ENCODE measurements at regions not wholly inside any gene's neighbourhood (a gene's known extent, or its start where the extent isn't known, plus 50 kb on each side); places are given as distances from the start of the nearest gene placed in this dataset.

DNA sequence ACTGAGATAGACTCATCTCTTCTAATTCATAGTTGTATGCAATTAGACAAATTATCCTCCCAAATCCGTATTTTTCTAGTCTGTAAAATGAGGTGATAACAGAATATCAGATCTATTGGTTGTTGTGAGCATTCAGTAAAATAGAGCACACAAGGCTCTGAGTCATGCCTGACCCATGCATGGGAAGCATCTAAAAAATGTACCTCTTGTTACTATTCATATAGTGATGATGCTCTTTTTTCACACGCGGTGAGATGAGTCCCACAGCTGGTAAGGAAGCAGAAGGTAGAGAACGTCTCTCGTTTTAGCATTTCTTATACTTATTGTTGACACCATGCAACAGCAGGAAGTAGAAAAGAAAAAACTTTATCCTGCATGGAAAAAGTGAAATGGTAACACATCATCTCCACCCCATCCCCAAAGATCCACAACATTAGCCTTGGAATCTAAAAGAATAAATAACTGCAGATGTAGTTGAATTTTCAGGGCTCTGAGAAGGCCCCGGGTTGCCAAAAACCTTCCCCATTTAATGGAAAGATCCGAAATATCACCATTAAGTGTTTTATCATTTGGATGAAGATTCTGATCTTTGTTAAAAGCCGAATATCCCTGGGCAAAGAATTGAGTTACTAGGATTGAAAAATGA is 215.6 kb downstream of the TMEM114 start:
- no peak for DNase-seq (ENCODE audit: low spot score)

DNA sequence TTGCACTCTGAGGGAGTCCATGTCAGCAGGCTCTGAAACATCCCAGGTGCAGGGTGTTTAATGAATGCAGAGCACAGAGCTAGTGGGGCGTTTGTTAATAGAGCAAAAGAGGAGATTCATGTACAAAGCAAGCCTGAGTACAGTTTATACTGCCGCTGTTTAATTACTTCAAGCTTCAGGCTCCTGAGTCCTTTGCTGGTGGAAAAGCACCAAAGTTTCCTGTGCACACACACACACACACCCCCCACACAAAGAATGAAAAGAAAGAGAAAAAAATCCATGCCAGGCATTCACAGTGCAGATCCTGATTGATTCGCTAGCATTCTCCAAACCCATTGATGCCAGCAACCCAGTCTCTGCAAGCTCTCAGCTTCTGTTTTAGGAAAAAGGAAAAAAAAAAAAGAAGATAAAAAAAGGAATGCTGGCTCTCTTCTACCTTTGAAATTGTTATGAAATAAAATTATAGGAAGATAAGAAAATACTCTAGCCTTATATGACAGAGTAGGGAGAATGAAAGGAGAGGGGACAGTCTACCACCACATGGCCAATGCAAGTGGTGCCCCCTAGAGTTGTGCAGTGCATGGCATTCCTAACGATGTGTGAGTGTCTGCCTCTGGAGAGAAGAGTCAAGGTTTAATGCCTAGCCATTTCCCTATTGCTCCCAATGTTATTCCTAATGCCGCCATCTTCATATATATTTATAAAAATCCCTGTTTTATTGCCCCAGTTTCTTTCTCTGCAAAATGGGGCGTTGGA is 216.5 kb downstream of the TMEM114 start:
- no peak for DNase-seq (ENCODE audit: low spot score)

DNA sequence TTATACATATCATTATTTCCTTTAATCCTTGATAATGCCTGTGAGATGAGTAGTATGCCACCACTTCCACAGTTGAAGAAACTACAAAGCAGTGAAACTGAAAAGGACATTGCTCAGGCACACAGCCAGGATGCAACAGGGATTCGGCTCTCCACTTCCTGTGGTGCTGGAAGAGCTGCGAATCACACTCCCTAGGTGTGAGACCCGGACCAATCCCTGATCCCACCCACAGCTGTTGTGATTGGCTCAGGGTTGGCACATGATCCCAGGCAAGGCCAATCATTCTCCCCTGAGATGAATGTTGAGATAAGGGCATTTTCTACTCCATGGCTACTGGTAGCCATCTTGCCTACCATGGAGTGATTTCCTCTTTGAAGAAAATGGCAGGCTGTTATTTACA is 218.2 kb downstream of the TMEM114 start:
- no peak for DNase-seq (ENCODE audit: low spot score)

DNA sequence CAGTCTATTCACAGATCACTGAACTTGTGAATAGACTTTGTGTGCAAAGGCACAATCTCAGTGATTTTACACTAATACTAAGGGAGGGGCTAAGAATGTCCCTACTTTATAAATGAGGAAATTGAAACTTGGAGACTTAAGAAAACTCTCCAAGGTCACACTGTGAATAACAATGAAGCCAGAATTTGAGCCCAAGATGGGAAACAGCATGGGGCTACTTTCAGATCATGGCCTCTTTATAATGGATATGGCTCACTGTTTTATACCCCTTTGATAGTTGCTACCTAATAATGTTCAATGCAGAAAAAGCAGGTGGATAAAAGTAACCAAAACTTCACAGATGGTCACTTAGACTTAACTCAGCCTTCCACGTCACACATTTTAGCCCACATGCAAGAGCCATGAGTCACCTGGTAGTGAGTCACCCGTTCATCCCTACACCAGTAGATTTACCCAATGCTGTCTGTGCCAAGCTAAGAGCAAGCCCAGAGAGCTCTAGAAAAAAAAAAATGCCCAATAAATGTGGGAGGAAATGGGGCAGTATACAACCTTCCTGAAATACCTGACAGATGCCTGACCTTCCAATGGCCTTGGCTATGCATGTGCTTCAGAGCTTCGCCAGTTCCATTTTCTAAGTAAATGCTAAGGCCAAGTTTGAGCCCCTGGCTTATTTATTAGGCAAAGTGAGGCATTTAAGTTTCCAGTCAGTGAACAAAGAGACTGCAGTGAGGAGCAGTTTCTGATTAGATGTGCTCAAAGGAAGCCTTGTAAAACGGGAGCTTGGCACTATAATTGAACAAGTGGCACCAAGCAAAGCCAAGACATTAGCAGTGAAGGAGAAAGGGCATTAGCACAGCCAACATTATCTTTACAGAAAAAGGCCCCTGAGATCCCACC is 219.7 kb downstream of the TMEM114 start:
- DNase-seq (ENCODE audit: low spot score) = peak; percentile 46

DNA sequence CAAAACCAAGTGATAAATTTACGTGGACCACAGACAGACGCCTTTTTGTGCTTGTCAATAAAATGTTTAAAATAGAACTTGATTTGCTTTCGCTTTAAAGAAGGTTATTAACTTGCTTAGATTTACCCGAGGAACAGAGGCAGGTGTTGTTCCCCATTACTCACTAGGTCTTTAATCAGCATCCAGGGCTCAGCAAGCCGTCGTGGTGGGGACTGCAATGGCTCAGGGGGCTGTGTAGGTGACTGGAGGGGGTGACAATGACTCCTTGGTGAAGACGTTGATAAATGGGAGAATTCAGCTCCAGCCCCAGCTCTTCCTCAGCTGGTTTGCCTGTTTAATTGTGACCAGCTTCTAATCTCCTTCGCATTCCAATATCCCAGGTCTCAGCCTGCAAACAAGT is 231.4 kb downstream of the TMEM114 start:
- DNase-seq (ENCODE audit: low spot score) = no peak

DNA sequence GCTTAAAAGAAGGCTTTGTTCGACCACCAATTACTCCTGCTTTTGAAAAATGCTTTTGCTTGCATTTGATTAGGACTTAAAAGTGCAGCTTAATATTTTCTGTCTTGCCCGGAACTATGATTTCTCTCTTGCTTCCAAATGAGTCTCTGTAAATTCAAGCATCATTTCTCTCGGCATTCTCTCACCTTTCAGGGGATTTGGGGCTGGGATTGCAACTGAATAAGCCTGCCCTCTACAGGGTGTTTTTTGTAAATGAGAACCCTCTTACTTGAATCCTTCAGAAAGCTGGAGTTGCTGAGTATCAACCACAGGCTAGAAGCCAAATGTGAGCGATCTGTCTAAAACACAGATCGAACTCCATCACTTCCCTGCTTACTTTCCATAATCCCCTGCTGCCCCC is 234.6 kb downstream of the TMEM114 start:
- DNase-seq (ENCODE audit: low spot score) = no peak

DNA sequence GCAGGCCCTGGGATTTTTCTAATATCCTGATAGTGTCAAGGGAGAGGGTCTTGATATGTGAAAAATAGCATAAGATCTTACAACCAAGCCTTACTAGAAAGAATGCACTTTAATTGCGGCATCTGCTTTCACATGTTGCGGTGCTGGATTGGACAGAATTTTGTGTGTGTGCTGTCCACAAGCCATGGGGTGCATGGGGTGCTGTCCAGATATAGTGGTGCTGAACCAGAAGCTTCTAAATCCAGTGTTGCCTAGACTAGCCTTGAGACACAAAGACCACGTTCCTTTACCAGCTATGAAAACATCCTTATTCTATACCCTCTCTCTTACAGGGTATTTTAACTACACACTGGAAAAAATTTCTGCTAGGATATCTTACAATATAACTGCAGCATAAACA is 244.0 kb downstream of the TMEM114 start:
- DNase-seq (ENCODE audit: low spot score) = no peak

DNA sequence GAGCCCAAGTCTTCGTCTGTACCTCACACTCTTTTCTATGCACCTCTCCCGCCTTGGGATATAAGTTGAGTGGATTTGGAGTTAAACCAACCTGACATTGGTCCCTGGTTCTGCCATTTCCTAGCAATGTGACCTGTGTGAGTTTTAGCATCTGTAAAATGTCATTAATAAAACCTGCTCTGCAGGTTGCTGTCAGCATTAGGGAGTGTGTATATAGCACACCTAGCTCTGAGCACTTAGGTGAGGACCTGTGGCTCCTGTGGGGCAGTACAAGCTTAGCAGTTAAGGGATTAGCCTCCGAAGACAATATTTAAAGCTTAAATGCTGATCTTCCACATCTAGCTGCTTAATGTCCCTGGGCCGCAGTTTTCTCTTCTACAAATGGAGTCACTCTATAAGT is 248.0 kb downstream of the TMEM114 start:
- no peak for DNase-seq (ENCODE audit: low spot score)

DNA sequence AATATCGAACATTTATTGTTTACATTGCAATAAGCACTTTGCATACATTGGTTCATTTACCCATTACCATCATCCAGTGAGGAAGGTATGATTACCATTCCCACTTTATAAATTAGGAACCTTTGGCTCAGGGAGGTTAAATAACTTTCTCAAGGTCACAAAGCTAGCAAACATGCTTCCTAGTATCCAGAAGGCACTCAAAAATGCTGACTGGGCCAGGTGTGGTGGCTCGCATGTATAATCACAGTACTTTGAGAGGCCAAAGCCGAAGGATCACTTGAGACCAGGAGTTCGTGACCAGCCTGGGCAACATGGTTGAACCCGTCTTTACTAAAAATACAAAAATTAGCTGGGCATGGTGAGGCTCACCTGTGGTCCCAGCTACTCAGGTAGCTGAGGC is 259.6 kb downstream of the TMEM114 start:
- no peak for DNase-seq (ENCODE audit: low spot score)

DNA sequence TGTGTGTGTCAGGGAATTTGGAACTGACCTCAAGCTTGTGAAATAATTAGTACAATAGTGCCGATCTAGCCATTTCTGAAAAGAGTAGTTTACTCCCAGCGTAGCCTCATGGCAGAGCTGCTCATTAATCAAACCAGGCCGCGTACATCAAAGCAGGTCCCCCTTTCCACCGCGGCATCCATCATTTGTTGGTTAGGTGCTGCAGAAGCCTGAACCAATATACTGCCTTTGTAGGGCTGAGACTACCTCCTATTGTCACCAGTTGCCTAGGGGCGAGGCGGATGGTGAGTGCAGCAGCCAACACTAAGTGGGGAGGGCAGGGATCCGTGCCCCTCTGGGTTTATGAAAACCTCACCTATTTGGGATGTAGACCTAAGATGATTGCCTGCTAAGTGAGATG is 264.1 kb downstream of the TMEM114 start:
- no peak for DNase-seq (ENCODE audit: low spot score)

DNA sequence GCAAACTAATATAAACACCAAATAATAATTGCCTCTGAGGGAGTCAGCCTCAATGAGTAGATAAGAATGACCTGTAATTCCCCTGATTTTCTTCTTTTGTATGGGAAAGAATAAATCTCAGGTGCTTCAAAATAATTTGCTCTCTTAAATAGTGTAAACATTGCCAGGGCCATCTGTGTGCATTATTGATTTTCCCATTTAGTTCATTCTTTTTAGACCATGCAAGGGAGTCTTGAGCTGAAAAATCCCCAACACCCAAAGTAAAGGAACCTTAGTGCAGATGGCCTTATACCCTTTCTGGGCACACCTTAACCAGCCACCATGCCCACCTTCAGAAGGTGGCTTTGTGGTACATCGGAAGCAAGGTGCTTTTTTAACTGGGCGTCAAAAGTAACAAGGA is 267.2 kb downstream of the TMEM114 start:
- DNase-seq (ENCODE audit: low spot score) = no peak

DNA sequence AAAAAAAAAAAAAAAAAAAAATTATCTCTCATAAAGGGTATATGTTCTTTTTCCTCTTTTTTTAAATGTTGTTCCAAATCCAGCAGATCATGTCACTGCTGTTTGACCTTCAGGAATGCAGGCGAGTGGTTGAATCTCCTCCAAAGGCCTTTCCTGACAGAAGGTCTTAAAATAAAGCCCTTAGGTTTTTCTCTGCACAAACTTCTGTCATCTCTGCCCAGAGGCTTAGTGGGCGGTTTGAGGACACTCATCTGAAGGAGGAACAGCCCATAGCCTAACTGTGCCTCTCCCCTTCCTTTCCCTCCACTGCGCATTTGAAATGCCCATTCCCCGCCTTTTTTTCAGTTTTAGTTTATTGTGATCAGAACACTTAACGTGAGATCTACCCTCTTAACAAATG is 270.2 kb downstream of the TMEM114 start:
- no peak for DNase-seq (ENCODE audit: low spot score)

DNA sequence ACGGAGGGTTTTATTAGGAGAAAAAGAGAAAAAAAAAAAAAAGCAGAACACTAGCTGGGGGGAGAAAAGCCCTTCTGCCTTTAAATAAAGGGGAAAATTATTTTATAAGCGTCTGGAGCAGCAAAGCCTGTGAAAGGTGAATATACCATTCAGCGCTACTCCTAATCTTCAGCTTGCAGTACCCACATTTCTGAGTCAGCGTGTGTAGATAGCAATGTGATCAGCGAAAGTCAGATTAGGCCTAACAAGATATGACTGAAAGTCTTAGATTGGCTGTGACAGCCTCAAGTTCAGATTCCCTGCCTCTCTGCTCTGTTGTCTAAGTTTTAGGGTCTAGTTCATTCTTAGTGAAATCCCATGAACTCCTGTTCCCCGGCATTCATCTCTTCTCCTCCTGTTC is 279.5 kb downstream of the TMEM114 start:
- DNase-seq (ENCODE audit: low spot score) = no peak

DNA sequence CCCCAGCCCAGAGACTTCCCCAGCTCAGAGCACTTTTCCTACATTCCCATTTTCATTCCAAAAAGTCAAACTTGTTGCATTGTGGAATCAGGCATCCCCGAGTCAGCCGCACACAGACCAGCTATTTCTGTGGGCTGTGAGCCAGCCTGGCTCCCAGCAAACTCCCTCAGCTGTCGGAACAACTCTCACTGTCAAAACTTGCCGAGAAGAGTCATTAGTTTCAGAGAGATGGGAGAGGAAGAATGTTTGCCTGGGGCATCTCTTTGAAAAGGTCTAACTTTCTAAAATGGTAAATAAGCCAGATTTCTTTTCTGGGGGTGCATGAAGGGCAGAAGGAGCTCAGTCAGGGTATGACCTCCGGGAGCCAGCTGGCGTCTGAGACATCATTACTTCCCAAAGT is 280.0 kb downstream of the TMEM114 start:
- DNase-seq (ENCODE audit: low spot score) = no peak

DNA sequence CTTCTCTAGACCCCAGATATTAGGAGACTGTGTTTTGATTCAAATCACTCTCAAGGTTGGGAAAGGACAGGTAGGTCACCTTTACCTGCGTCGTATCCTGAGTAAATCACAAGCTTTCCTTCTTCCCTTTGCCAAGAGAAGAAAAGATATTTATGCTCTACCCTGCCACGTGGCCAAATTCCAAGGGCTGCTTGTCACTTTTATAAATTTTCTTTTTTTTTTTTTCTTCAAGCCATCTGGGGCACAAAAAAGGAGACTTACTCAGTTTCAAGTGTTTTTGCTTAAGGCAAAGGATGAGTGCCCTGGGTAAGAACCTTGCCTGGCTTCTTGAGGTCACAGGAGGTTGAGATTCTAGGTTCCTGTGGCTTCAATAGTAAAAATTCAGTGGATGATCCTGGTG is 285.1 kb downstream of the TMEM114 start:
- no peak for DNase-seq (ENCODE audit: low spot score)

DNA sequence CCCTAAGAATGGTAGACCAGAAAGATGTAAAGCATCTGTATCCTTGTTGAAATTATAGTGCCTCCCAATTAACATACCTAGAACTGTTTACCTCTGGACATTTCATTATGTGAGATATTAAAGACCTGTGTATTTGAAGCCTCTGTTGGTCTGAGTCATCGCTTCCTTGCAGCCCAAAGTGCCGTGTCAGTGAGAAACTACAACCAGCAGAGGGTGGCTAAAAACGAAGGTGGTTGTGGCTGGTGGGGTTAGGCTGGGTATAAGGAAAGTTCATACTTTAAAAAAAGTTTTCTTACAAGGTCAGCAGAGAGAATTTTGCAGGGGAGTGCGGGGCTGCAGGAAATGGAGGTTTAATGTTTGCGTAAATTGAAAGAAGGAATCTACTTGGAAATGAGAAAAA is 290.7 kb downstream of the TMEM114 start:
- no peak for DNase-seq (ENCODE audit: low spot score)

DNA sequence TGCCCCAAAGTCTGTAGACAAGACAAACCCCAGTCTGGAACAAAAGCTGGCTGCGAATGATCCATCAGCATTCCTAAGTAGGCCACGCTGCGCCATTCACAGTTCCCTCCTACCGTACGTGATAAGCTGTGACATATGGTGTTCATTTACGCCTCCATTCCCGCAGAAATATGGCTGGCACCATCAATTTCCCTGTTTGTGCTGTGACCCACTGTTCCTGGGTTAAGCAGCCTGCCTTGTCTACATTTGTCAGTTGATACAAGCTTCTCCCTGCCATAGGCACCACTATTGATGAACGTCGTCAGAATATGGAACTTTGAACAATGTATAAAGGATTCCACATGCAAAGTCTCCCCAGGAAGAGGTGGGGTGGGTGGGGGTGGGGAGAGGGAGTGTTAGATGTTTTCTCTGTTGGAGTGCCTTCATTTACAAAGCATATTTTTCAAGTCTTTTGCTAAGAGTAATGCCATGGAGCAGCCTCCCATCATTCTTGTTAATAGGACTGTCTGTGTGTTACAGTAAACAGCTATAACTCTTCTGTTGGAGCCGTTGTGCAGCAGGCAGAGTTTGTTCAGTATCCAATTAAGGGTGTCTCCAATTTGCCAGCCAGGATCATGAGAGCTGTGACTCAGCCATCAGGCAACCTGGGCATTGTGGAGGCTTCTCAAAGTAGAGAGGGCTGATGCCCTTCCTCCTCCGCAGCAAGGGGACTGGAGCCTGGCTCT is 294.6 kb downstream of the TMEM114 start:
- no peak for DNase-seq (ENCODE audit: low spot score)

DNA sequence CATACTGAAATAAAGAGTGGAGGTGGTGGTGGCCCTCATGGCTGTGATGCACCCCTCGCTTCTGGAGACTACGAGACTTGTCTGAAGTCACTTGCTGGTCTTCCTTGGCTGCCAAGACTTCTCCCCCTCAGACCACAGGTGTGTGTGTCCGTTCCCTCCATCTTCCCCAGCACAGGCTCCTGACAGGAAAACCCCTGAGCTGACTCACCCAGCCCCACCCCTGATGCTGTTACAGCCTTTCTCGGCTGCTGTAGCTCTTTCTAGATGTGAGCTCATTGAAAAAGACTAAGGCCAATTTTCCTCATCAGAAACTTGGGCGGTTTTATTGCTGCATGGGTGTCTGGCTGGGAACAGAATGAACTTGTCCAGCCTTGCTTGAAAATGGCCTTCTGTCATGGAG is 296.9 kb downstream of the TMEM114 start:
- no peak for DNase-seq (ENCODE audit: low spot score)

DNA sequence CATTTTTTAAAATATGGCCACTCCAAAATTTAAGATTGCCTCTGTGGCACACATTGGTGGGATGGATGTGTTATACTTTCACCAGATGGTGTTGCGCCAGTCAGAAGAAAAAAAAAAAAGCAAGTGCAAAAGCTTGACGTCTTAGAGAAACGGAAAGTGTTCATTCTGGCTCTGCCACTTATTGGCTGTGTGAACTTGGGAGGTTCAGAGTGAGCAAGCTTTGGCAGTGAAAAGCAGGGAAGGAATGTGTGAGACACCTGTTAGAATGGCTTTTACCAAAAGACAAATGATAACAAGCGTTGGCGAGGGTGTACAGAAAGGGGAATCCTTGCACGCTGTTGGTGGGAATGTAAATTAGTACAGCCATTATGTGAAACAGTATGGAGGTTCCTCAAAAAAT is 298.0 kb downstream of the TMEM114 start:
- DNase-seq (ENCODE audit: low spot score) = no peak

DNA sequence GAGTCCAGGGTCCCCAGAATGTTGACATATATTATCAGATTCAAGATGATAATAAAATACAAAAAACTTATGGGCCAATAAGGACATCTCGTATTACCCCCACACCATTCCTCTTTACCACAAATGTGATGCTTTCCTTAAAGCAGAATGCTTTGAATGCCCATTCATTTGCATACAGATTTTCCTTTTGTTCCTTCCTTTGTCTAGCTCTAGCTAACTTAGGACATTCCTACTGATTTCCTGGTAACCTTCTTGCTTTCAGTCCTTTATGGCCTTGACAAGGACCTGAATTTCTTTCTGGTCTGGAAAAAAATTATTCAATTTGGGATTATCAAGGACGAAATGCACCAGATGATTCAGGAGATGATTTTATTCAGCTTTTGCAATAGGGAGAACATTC is 304.0 kb downstream of the TMEM114 start:
- DNase-seq (ENCODE audit: low spot score) = no peak

DNA sequence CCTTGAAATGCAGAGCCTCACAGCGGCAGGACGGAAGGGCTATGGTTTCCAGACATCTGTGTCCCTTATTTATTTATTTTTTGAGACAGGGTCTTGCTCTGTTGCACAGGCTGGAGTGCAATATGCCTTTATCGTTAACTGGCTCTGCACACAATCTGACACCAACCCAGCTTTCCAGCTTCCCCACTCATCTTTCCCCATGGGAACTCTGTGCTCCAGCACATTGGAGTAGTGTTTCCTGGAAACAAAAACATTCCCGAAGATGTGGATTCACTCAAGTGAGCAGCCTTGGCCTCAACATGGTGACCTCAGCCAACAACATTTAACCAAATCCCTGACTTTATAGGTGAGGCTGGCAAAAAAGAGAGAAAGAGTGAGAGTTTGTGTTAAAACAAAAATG is 307.1 kb downstream of the TMEM114 start:
- DNase-seq (ENCODE audit: low spot score) = no peak

DNA sequence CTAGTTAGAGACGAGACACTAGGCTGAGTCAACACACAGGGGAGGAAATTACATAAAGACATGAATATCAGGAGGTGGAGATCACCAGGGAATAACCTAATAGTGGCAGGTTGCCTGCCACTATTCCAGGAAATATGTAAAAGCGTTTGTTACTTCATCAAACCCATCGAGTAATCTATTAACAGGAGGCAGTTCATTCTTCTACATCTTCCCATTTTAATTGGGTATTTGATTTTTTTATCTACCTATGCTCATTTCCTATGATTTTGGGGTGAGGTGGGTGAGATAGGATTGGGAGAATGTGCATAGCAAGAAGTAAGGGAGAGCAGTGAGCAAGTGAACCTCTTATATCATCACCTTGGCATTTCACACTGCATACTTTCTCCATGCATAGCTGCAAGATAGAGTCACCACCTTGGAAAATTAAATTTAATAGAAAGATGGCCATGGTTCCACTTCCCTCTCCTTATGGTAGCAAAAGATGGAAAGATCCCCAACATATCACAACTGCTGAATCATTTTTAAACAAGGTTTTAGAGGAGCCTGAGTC is 312.2 kb downstream of the TMEM114 start:
- DNase-seq (ENCODE audit: low spot score) = no peak
